Nephron (organoid): ENCODE measurements at regions not wholly inside any gene's neighbourhood (a gene's known extent, or its start where the extent isn't known, plus 50 kb on each side); places are given as distances from the start of the nearest gene placed in this dataset.
A peak's percentile ranks its signal among the peaks of the same experiment; 100 is the strongest.

Experiments used
- H3K27ac Mint-ChIP-seq, 3 experiments: 2 replicates each; pipeline ENCODE4 v1.8.0; 2020; ENCODE audit warnings: mixed read lengths in 3 of 3, mild to moderate bottlenecking in 2 of 3, moderate library complexity in 1 of 3
- H3K27me3 Mint-ChIP-seq: 2 replicates; pipeline ENCODE4 v1.8.0; 2021; ENCODE audit warnings: low read depth, mild to moderate bottlenecking, moderate library complexity, mixed read lengths
- H3K36me3 Mint-ChIP-seq: 2 replicates; pipeline ENCODE4 v1.8.0; 2020; ENCODE audit warnings: low read depth, mixed read lengths
- H3K4me1 Mint-ChIP-seq: 2 replicates; pipeline ENCODE4 v1.8.0; 2020; ENCODE audit warnings: mixed read lengths
- H3K4me3 Mint-ChIP-seq, 3 experiments: 2 replicates each; pipeline ENCODE4 v1.8.0; 2020; ENCODE audit warnings: mild to moderate bottlenecking in 3 of 3, mixed read lengths in 3 of 3, moderate library complexity in 2 of 3
- H3K9me3 Mint-ChIP-seq: 2 replicates; pipeline ENCODE4 v1.8.0; 2020; ENCODE audit warnings: mixed read lengths
- CTCF ChIP-seq, 3 experiments: fragments of 200-600 bp; sonication (generic); IDR thresholded peaks; one replicate each; pipeline ENCODE4 v1.5.0; 2021; ENCODE audit warnings: antibody characterized with exemption in 3 of 3; ENCODE audit not compliant: unreplicated experiment in 3 of 3

- Mint-ChIP-seq H3K4me1 (peaks cover 15% of the 10 kb centered on the region), H3K27ac (no peak overlapping the region), H3K36me3 (peaks cover 3% of the 10 kb centered on the region), H3K4me3 (no peak overlapping the region), H3K27me3 (no peaks in the 10 kb centered on the region), H3K9me3 (peaks cover 6% of the 10 kb centered on the region)
- TF ChIP-seq CTCF (IDR thresholded peaks at IDR 0.05; ENCODE audit: unreplicated experiment in 3 of 3) = no peak
Measured at GRCh38 chr6:133609415-133610226, 279.3 kb upstream of the TCF21 start.

GRCh38 chr6:133610227-133610840 lies 278.6 kb upstream of the TCF21 start:
- Mint-ChIP-seq H3K27me3 (no peaks in the 10 kb centered on the region), H3K27ac (no peak overlapping the region), H3K4me3 (no peak overlapping the region), H3K36me3 (no peaks in the 10 kb centered on the region), H3K9me3 (peaks cover 6% of the 10 kb centered on the region), H3K4me1 (peaks cover 15% of the 10 kb centered on the region)
- TF ChIP-seq CTCF (IDR thresholded peaks at IDR 0.05; ENCODE audit: unreplicated experiment in 3 of 3) = no peak

- H3K27me3 Mint-ChIP-seq = no peaks in the 10 kb centered on the region
- peaks cover 10% of the 10 kb centered on the region for H3K4me1 Mint-ChIP-seq
- no peak overlapping the region for H3K4me3 Mint-ChIP-seq
- H3K36me3 Mint-ChIP-seq = peaks cover 4% of the 10 kb centered on the region
- peaks cover 7% of the 10 kb centered on the region for H3K9me3 Mint-ChIP-seq
- no peak overlapping the region for H3K27ac Mint-ChIP-seq
- no peak for TF ChIP-seq CTCF (IDR thresholded peaks at IDR 0.05; ENCODE audit: unreplicated experiment in 3 of 3)
Measured at GRCh38 chr6:133610971-133611370, 277.9 kb upstream of the TCF21 start.

- TF ChIP-seq CTCF (IDR thresholded peaks at IDR 0.05; ENCODE audit: unreplicated experiment in 3 of 3) = no peak
- Mint-ChIP-seq H3K9me3 (peaks cover 20% of the 10 kb centered on the region), H3K36me3 (peaks cover 16% of the 10 kb centered on the region), H3K27me3 (no peaks in the 10 kb centered on the region), H3K4me3 (no peak overlapping the region), H3K4me1 (peaks cover 10% of the 10 kb centered on the region), H3K27ac (peak overlapping the region in 1 of 3 experiments; percentile 71)
Measured at GRCh38 chr6:133612459-133612858, 276.5 kb upstream of the TCF21 start.

- Mint-ChIP-seq H3K4me1 (peaks cover 10% of the 10 kb centered on the region), H3K4me3 (no peak overlapping the region), H3K9me3 (peaks cover 26% of the 10 kb centered on the region), H3K27ac (peak overlapping the region in 2 of 3 experiments; percentile 71 to 77), H3K36me3 (peaks cover 19% of the 10 kb centered on the region), H3K27me3 (no peaks in the 10 kb centered on the region)
- no peak for TF ChIP-seq CTCF (IDR thresholded peaks at IDR 0.05; ENCODE audit: unreplicated experiment in 3 of 3)
Measured at GRCh38 chr6:133613211-133613610, 275.7 kb upstream of the TCF21 start.
